Neural progenitor cell (in vitro differentiated cells): ENCODE measurements at regions not wholly inside any gene's neighbourhood (a gene's known extent, or its start where the extent isn't known, plus 50 kb on each side); places are given as distances from the start of the nearest gene placed in this dataset.

ENCODE experiments used
- EZH2 ChIP-seq: fragments of 200-600 bp; sonication (generic); IDR thresholded peaks from 2 replicates; pipeline ENCODE4 v1.6.1; 2017; ENCODE audit warnings: antibody characterized with exemption, mild to moderate bottlenecking, moderate library complexity
- TF ChIP-seq, protein P1 (sequence below): fragments of 200-600 bp; sonication (generic); IDR thresholded peaks from 2 replicates; pipeline ENCODE4 v1.5.1; 2017; ENCODE audit warnings: antibody characterized with exemption, mild to moderate bottlenecking

DNA sequence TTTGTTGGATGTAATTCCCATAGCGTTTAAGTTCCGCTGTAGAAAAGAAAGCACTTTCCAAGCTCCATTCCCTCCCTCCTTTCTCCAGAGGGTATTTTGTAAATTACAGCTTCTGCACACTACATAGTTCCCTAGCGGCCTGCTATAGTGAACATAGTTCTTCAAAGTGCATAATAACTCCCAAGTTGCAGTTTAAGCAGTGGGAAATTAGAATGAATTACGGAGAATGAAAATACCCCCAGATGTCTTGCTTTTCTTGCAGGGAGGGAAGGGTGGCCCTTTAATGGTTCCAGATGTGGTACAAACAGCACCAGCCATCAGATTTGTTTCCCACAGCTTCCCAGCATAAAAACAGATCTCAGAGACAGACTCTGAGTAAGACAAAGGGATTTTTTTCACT, 893.9 kb downstream of the SUCLG1 start:
- TF ChIP-seq, protein P1, sequence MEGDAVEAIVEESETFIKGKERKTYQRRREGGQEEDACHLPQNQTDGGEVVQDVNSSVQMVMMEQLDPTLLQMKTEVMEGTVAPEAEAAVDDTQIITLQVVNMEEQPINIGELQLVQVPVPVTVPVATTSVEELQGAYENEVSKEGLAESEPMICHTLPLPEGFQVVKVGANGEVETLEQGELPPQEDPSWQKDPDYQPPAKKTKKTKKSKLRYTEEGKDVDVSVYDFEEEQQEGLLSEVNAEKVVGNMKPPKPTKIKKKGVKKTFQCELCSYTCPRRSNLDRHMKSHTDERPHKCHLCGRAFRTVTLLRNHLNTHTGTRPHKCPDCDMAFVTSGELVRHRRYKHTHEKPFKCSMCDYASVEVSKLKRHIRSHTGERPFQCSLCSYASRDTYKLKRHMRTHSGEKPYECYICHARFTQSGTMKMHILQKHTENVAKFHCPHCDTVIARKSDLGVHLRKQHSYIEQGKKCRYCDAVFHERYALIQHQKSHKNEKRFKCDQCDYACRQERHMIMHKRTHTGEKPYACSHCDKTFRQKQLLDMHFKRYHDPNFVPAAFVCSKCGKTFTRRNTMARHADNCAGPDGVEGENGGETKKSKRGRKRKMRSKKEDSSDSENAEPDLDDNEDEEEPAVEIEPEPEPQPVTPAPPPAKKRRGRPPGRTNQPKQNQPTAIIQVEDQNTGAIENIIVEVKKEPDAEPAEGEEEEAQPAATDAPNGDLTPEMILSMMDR = no peak
- TF ChIP-seq EZH2 = no peak
